Adrenal gland (tissue), 5 donors: ENCODE measurements at regions not wholly inside any gene's neighbourhood (a gene's known extent, or its start where the extent isn't known, plus 50 kb on each side); places are given as distances from the start of the nearest gene placed in this dataset.

Experiments
- CTCF ChIP-seq, 6 experiments: fragments of 450-650 bp in 4 of 6; fragments of 200-600 bp in 2 of 6; sonication (generic) in 1 of 6; IDR thresholded peaks; 1 replicate in 5 of 6; 2 replicates in 1 of 6; pipeline versions ENCODE4 v1.5.1 to v1.8.0; 2016 to 2021; ENCODE audit warnings: antibody characterized with exemption in 6 of 6, mild to moderate bottlenecking in 2 of 6, moderate library complexity in 1 of 6
- POLR2A ChIP-seq, 2 donors: fragments of 450-650 bp; IDR thresholded peaks; one replicate each; pipeline ENCODE4 v1.6.1; 2017; ENCODE audit warnings: antibody characterized with exemption in 2 of 2, mild to moderate bottlenecking in 2 of 2, moderate library complexity in 1 of 2
- donor health status: DM: no; HTN: no; CAD: no.

- TF ChIP-seq POLR2A (IDR thresholded peaks at IDR 0.05) = no peak
- no peak for TF ChIP-seq CTCF (IDR thresholded peaks at IDR 0.05)
Measured at GRCh38 chr10:127619546-127620325, 70.6 kb downstream of the NPS start.
